Fibroblast of the conjunctiva (primary cell): ENCODE measurements at regions not wholly inside any gene's neighbourhood (a gene's known extent, or its start where the extent isn't known, plus 50 kb on each side); places are given as distances from the start of the nearest gene placed in this dataset.

ENCODE experiments used
- DNase-seq: peaks from one replicate; pipeline ENCODE4 v3.0.0-alpha.2; 2010; ENCODE audit warnings: low read depth

DNA sequence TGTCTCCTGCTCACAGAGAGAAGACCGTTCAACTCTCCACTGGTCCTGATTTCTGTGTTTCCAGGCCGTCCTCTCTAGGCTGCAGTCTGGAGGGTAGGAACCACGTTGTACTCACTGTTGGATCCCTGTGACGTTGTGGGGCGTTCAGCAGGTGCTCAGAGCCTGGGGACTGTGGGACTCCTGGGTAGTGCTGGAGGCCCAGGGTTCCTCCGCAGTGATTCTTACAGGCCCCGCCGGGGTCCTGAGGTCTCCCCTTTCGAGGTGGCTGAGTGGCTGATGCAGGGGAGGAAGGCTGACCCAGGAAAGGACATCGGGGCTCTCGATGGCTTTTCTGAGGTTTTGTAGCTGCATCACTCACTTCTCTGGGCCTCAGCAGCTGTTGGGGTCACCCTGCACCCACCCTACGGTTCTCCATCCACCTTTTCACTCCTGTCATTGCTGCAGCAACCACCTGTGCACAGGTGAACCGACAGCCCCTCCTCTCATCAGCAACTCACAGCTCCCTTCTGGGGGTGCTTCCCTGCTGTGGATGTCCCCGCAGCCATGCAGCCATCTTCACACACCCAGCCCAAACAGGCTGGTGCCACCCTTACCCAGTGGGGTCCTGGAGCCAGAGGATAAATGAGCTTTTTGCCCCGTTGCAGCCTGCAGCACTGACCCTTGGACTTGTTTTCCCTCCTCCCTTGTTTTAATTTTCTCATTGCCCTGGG lies 169.6 kb upstream of the HDAC4 start:
- no peak for DNase-seq

DNA sequence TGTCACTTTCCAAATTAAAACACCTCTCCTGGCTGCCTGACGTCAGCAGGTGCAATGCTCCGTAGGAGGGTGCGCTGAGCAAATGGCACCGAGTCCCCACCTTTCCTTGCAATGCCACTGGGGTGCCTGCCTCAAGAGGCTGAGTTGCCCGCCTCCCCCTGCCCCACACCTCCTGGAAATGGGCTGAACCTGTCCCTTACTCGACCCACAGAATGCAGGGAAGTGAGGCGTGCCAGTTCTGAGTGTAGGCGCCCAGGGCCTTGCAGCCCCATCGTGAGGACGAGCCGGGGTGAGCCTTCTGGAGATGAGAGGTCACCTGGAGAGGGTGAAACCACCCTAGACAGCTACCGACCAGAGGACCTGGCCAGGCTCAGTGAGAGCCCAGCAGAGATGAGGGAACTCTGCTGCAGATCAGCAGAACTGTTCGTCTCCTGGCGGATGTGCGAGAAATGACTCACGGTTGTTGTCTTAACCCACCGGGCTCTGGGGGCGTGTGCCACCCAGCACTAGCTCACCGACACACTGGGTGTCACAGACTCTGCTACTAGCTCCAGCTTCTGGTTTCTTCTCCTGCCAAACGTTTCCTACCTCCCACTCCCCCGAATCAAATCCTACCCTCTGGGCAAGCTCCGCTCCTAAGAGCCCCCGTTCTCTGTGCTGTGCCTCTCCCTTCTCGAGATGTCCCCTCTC lies 168.7 kb upstream of the HDAC4 start:
- DNase-seq = no peak

DNA sequence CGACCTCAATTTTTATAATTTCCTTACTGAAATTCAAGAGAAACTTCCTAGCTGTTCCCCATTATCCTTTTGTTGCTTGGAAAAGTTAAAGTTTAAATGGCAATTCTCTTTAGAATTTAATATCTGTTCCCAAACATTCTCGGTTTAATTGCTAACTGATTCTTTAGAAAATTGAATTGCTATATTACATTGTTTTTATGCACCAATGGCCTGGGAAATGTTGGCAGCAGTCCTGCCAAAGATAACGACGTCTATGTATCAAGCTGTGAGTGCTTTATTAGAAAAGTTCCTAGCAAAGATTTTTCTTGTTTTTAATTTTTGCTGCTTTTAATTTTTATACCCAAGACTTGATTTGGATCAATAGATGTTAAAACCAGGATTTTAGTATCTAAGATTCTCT lies 167.8 kb upstream of the HDAC4 start:
- no peak for DNase-seq

DNA sequence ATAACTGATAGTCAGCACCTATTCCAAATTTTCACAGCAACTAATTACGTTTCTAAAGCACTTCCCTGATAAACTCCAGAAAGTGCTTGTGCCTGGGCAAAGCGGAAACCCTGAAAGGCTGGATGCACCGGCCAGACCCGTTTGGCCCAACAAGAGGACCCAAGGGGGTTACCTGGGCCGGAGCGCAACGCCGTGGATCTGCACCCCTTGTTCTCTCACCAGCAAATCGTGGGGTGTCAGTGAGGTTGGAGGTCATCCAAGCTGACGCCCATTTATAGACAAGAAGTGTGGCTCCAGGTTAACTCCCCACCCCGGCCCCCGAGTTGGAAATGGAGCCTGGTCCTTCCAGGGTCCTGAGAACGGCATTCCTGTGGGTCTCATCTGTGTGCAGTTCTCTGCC lies 167.0 kb upstream of the HDAC4 start:
- no peak for DNase-seq

DNA sequence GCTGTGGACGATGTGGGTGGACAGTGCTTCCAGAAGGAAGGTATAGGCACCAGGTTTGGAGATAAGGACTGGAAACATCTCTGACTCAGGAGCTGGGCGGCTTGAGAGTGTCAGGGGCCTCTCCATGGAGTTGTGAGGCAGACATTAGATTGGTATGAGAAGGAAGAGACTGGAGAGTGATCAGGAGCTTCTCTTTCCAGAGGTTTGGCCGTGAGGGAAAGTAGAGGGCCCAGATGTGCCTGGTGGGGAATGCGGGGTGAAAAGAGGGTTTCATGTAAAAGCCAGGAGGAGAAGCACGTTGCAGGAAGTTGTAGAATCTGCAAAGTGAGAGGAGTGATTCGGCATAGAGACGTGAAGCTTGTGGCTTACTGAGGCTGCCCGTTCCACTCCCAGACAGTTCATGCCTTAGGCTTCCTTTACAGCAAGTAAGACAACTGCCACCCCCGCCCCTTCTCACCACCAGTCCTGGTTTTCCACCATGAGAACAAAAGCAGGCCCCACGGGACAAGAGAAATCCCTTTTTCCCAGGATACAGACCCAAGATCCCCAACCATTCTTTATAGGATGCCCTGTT lies 166.3 kb upstream of the HDAC4 start:
- DNase-seq = no peak

DNA sequence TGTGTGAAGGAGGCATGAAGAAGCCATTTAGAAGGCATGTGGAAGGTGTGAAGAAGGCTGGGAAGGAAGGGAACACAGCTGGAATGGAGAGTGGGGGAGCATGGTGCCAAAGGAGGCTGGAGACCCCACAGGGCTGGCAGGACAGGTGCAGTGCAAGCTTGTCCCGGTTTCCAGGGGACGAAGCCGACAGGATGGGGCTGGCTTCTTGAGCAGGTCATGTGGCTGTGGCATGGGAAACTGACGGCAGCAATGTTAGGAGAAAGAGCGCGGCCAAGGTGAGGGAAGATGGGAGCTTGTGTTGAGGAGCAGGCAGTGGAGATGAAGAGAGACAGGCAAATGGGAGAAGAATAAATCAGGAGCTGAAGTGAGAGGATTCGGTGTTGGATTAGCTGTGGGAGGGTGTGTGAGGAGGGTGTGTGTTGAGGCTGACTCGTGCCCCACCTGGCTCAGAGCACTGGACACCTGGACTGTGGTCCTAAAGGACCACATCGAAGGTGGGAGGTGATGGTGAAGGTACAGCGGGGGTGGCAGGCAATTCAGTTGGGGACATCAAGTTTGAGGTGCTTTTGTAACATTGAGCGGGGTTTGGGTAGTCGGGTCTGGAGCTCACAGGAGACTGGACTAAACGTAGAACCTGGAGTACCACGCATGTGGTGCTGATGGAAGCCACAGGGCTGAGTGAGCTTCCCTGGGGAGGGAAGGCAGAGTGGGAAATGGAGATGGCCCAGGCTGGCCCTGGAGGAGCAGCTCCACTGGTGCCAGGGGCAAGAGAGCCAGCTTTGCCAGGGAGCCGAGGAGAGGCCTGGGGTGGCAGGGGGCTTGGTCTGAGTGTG lies 165.6 kb upstream of the HDAC4 start:
- no peak for DNase-seq

DNA sequence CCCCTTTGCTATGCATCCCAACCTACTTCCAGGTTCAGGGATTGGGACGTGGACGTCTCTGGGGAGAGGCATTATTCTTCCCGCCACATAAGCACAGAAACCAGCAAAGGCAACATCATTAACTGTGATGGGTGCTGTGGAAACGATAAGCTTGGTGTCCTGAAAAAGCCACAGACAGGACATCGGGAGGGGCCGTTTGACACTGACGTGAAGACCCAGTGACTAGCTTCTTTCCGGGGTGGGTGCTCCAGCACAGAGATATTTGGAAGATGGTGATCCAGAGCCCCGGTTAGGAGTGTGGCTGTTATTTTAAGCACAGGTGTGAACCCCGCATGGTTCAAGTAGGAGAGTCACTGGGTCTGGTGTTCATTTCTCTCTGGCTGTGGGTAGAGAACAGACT lies 163.8 kb upstream of the HDAC4 start:
- DNase-seq = no peak

DNA sequence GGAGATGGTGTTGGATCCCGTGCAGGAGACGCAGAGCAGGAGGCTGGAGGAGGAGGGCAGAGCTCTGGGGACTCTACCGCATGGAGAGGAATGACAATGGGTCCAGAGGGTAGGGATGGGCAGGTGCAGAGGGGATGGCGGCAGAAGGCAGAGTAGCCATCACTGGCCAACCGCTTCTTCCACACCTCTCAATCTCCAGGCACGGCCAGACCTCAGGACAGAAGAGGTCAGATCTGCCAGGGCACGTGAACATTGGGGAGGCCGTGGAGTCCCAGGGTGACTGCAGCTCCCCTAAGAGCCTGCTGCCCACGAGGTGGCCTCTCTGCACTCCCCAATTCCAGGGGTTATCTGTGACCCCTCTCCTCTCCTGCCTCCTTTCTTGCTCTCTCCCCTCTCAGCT lies 162.7 kb upstream of the HDAC4 start:
- DNase-seq = no peak

DNA sequence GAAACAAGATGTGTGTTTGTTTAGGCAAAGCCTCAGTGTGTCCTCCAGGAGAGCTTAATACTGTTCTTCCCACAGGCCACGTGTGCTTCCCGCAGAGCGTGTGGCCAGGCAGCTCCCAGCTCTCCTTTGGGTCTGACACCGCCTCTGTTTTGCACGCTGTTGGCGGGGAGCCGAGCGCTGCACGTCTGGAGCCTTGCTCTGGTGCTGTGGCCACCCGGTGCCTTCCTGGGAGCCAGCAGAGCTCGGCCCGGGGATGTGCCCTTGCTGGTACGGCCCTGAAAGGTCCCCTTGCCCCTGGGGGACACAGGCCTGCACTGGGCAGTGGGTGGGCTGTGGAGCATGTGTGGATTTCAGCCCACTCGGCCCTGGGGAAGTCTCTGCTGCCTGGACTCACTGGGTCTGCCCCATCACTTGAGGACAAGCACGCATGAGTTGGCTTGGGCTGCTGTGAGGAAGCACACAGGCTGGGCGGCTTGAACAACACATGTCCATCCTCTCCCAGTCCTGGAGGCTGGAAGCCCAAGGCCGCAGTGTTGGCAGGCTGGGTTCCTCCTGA lies 160.7 kb upstream of the HDAC4 start:
- DNase-seq = peak; percentile 71

DNA sequence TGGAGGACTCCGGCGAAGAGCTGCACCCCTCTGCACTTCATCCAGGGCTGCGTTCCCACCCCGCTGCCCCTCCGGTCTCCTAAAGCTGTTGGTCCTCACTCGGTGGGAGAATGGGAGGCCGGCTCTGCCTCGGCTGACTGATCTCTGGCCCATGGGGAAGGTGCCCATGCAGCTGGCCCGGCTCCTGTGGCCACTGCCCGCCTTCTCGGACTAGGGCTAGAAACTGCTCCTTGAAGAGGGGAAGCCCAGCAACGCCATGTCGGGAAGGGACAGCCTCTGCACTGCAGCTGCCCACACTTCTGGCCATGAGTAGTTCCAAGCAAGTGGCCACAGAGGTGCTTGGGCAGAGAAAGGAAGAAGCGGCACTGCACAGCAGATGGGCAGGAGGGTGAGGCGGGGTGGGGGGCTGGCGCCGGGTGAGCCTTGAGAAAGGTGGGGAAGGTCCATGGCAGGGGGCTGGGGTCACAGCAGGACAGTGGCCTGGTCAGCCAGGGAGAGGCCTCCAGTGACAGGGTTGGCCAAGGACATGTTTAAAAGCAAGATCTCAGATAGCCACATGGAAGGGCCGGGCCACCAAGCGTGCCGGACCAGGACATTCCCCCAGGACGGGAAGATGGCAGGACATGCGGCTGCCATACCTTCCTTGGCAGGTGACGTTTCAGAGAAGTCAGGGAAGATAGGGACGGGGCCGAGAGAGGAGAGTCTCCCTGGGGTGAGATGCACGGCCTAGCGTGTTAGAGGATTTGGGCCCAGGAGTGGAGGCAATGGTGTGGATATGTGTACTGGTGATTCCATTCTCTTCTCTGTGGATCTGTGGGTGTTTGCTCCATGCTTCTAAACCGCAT lies 158.8 kb upstream of the HDAC4 start:
- no peak for DNase-seq

DNA sequence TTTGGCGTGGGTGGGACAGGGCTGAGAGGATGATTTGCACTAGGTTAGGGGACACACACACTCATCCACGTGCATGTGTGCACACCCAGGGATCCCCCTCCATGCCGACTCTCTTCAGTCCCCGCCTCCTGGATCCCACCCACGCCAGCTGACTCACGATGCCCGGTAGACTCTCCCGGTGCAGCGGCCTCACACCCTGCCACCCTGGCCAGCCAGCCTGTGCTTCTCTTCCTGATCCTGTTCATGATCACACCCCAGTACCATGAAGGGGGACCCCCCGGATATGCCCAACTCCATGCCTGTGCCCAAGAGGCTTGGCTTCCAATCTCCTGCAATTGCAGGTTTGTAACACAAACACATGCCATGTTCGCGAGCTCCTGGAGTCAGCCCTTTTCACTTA lies 157.8 kb upstream of the HDAC4 start:
- no peak for DNase-seq

DNA sequence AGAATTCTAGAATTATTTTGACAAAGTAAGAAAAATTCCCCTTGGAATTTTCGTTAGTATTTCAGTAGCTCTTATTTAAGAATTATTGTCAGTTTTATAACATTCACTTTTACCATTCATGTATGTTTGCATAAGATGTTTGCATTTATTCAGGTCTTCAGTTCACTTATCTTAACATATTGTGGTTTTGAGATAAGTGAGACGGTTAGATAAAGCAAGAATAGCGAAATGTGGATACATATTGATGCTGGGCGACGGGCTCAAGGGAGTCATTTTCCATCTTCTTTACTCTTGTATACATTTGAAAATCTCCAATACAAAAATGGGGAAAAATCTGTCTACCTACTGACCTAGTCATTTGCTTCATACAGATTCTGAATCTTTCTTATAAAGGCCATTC lies 156.7 kb upstream of the HDAC4 start:
- no peak for DNase-seq

DNA sequence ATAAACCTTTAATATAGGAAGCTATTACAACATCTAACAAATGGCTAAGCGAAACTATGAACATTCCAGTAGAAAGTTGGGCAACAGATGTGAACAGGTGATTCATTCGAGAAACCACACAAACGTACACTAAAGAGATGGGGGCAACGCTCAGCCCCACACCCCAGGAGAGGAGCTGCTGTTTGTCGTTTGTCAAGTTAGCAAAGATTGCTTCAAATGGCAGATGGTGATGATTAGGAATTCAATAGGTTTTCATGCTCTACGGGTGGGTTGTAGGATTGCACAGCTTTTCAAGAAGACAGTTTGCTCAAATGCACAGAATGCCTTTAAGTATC lies 154.7 kb upstream of the HDAC4 start:
- no peak for DNase-seq

DNA sequence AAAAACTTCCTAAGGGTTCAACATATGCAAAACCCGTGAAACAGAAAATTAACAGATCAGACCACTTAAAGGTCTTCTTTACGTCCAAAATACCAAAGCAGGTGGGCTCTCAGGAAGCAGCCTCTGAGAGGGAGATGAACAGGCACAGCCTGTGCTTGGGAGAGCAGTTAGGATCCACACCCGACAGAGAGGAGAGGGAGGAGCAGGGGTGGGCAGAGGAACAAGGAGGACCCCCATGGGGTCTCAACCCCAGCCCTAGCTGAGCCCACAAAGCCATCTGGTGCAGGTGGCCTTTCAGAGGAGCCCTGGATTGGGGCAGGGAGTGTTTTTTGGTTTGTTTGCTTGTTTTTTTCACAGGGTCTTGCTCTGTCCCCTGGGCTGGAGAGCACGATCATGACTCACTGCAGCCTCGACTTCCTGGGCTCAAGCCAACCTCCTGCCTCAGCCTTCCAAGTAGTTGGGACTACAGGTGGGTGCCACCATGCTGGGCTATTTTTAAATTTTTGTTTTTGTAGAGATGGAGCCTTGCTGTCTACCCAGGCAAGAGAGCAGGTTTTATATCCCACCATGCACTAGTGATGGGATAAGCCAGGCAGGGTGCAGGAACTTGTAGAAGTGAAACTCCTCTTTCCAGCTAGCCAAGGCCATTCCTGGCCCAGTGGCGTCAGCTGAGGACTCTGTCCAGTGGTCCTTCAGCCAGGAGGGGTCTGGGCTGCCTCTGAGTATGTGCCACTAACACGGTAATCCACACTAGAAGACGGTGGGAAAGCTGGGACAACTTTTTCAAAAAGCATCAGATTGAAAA lies 154.1 kb upstream of the HDAC4 start:
- DNase-seq = no peak

DNA sequence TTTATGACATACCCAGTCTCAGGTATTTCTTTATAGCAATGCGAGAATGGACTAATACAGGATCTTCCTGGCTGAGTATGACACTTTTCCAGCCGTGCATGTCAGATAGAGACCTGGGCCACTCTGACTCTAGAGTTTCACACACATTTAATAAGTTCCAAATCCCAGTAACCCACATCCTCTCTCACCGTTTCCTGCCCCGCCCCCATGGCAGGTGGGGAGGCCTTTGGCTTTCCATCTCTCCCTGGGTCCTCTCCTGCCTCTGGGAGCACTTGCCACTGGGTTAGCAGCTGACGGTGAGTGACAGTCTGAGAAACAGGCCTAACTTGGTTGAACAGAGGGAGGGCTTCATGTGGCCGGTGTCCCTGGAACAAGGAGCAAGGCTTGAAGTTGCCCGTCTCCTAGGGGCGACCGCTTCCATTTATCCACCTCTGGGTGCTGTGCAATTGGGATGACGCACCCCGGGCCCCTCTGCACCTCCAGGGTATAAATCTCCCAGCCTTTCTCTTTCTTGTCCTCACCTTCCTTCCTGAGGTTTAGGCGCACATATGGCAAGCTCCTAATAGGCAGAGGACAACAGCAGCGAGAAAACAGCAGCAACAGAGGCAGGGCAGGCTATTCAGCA lies 152.7 kb upstream of the HDAC4 start:
- DNase-seq = no peak

DNA sequence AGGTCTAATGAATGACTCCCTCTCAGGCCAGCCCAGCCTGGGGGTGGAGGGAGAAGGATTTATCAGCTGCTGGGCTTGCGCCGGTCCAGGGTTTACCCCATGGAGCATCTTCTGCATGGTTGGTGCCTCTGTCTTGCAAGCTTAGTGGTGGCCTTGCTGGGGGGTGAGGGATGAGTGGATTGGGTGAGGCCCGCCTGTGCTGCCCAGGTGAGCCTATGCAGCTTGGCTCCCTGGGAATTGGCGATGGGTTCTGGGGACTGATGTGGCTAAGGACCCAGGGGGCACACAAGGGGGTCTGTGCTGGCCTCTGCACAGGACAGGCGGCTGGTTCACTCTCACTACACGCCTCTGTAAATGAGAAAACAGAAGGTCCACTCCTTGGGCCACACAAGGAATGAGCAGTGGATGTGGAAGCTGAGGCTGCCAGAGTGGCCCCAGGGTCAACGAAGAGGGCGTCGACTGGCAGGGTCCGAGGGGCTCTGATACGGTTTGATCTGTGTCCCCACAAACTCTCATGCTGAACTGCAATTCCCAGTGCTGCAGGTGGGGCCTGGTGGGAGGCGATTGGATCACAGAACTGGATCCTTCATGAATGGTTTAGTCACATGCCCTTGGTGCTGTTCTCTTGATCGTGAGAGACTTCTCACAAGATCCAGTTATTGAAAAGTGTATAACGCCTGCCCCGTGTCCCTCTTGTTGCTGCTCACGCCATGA lies 151.6 kb upstream of the HDAC4 start:
- DNase-seq = no peak

DNA sequence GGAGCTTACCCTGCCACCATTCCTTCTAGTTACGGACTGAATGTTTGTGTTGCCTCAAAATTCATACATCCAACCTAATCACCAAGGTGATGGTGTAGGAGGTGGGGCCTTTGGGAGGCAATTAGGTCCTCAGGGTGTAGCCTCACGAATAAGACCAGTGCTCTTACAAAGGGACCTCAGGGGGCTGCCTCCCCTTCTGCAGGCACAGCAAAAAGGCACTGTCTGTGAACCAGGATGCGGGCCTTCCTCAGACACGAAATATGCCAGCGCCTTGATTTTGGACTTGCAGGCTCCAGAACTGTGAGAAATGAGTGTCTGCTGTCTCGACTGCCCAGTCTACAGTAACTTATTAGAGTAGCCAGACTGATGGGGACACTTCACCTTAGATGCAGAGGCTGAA lies 150.4 kb upstream of the HDAC4 start:
- no peak for DNase-seq

DNA sequence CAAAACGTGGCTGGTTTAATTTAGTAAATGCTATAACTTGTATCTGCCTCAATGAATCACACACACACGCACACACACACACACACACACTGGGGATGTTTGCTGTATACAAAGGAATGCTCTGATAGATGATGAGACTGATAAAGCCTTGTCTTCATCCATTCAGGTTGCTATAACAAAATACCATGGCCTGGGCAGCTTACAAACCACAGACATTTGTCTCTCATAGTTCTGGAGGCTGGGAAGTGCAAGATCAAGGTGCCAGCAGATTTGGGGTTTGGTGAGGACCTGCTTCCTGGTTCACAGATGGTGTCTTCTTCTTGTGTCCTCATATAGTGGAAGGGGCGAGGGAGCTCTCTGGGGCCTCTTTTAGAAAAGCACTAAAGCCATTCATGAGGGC lies 149.5 kb upstream of the HDAC4 start:
- DNase-seq = no peak

DNA sequence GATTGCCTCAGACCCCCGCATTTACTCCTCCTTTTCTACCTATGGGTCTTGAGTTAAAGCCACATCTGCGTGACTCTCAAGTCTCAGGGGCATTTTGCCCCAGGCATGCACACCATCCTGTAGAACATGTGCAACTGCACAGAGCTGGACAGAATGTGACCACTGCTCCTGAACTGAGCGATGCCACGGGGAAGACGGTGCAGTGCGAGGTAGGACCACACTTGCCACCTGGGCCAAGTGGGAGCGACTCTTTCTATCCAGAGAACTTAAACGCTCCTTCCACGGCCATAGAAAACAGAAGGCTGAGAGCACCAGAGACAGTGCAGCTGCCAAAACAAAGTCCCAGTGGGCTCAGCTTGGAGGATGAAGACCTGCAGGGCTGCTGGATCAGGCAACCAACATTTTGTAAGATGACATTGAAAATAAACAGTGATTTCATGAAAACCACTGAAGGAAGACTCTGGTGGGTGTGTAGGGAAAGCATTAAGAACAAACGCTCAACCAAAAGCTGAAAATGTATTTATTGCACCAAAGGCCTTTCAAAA lies 149.0 kb upstream of the HDAC4 start:
- DNase-seq = no peak
